GM12891 (cell line): ENCODE measurements at regions not wholly inside any gene's neighbourhood (a gene's known extent, or its start where the extent isn't known, plus 50 kb on each side); places are given as distances from the start of the nearest gene placed in this dataset.

Source experiments
- POLR2A ChIP-seq: IDR thresholded peaks from 2 replicates; pipeline ENCODE4 v1.6.1; 2011; ENCODE audit warnings: low read depth, low read length, control low read depth
- POU2F2 ChIP-seq: IDR thresholded peaks from 2 replicates; pipeline ENCODE4 v1.6.1; 2011; ENCODE audit warnings: low read depth, mild to moderate bottlenecking, control low read depth, low read length, moderate library complexity

- TF ChIP-seq POLR2A (no peak), POU2F2 (no peak)
These were observed 587.9 kb downstream of the MTRR start for GRCh38 chr5:8456846-8457186.
